IPS-20b (cell line): ENCODE measurements at regions not wholly inside any gene's neighbourhood (a gene's known extent, or its start where the extent isn't known, plus 50 kb on each side); places are given as distances from the start of the nearest gene placed in this dataset.
A peak's percentile ranks its signal among the peaks of the same experiment; 100 is the strongest.

Experiments used
- H3K27ac ChIP-seq: one replicate; pipeline ENCODE4 v1.5.1; 2013; ENCODE audit warnings: low read length
- H3K27me3 ChIP-seq: 2 replicates; pipeline ENCODE4 v1.6.1; 2013; ENCODE audit warnings: mild to moderate bottlenecking, low read length, inconsistent platforms; ENCODE audit not compliant: insufficient read depth
- H3K36me3 ChIP-seq: 2 replicates; pipeline ENCODE4 v1.6.1; 2013; ENCODE audit warnings: low read depth, mild to moderate bottlenecking, inconsistent platforms, low read length, moderate library complexity; ENCODE audit not compliant: insufficient read depth
- H3K4me1 ChIP-seq: 2 replicates; pipeline ENCODE4 v1.6.1; 2013; ENCODE audit warnings: mild to moderate bottlenecking, control low read depth, inconsistent platforms, low read length, moderate library complexity; ENCODE audit not compliant: insufficient read depth
- H3K4me3 ChIP-seq: 2 replicates; pipeline ENCODE4 v1.5.1; 2013; ENCODE audit warnings: mild to moderate bottlenecking, low read length, inconsistent platforms
- H3K9ac ChIP-seq: 2 replicates; pipeline ENCODE4 v1.6.1; 2013; ENCODE audit warnings: low read depth, mild to moderate bottlenecking, inconsistent platforms, low read length, moderate library complexity
- H3K9me3 ChIP-seq: 2 replicates; pipeline ENCODE4 v1.6.1; 2013; ENCODE audit warnings: mild to moderate bottlenecking, low read depth, low read length, inconsistent platforms; ENCODE audit not compliant: insufficient read depth

DNA sequence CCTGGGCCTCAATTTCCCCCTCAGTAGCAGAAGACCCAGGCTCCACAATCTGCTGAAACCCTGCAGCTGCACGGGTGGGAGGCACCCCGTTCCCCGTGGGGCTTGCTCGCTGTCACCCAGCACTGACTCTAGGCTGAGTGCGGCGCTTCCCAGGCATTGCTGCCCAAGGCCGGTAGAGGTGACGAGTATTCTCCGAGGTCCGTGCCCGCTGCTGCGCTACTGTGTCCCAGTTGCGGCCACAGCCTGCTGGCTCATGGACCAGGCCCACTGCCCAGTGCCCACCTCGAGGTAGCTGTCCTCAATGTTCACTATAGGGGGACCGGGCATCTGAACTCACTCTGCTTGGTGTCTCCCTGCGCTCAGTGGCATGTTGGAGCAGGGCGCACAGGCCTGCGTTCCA is 74.7 kb downstream of the GSC start:
- no peaks in the 10 kb centered on the region for H3K36me3 ChIP-seq
- no peak overlapping the region for H3K27ac ChIP-seq
- no peaks in the 10 kb centered on the region for H3K9me3 ChIP-seq
- H3K4me1 ChIP-seq: no peaks in the 10 kb centered on the region
- H3K27me3 ChIP-seq: peaks cover 10% of the 10 kb centered on the region
- H3K4me3 ChIP-seq: no peak overlapping the region
- no peak overlapping the region for H3K9ac ChIP-seq

DNA sequence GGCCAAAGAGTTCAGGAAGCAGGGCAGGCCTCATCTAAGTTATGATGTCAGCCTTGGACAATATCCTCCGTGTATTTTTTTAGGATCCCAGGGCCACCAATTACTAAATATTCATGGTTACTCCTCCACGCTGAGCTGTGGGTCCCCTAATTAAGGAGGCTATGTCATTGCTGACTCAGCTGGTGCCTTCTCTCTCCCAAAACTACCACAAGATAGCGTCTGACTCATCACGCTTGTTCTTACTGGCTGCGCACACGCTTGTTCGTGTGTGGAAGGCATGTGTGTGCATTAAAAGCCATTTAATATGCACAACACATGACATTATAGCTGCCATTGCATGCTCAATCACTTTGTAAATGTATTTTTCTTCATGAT is 78.3 kb downstream of the GSC start:
- Histone ChIP-seq H3K9me3 (no peaks in the 10 kb centered on the region), H3K36me3 (no peaks in the 10 kb centered on the region), H3K27ac (no peak overlapping the region), H3K4me3 (no peak overlapping the region), H3K9ac (no peak overlapping the region), H3K27me3 (peaks cover 18% of the 10 kb centered on the region), H3K4me1 (peaks cover 4% of the 10 kb centered on the region; the same call in 1 of the 2 replicates)

DNA sequence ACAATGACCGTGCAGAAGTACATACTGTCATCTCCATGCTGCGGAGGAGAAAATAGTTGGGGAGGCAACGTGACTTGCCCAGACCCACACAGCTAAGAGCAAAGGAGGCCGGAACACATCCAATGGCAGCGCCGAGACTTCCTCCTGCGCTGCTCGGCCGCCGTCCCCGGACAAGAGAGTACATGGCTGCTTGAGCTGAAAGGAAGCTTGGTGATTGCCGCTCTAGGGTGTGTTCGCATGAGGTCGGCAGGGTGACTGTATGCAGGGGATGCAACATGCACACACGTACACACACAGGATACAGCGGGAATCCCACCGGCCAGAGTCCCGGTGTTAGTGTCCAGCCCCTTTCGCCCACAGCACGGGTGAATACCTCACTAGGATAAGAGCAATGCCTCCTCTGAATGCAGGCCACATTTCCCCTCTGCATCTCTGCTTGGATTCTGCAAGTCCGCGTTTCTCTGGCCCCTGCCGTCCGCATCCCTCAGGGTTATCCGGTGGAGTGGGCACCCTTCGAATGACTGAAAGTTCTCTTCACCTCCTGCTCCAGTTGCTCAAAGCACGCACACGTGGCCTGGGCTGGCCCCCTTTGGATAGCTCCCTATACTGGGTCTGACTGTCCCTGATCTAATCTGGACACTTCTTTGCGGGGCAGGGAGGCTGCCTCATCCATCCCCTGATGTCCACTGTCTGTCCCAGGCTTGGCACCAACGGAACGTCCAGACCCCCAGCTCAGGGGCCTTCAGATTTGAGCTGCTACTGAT is 78.8 kb downstream of the GSC start:
- Histone ChIP-seq H3K4me3 (no peak overlapping the region), H3K9ac (no peak overlapping the region), H3K27me3 (peaks cover 18% of the 10 kb centered on the region), H3K4me1 (peaks cover 4% of the 10 kb centered on the region; the same call in 1 of the 2 replicates), H3K27ac (no peak overlapping the region), H3K9me3 (no peaks in the 10 kb centered on the region), H3K36me3 (no peaks in the 10 kb centered on the region)

DNA sequence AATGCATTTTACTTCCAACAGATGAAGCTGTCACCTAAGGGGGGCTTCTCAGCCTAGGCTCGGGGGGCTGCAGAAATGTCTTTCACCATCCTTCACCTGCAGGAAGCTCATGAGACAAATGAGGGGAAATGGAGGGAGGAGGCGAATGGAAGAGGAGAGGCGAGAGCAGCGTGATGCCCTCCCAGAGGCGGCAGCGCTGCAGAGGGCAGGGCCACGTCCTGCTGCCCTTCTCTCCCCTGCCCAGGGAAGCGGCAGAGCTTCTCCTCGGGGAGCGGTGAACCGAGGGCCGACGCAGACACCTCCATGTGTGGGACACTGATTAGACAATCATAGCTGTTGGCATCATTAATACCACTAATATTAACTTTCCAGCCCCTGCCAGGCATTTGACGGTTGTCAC is 78.3 kb downstream of the SERPINA3 start:
- no peaks in the 10 kb centered on the region for H3K9me3 ChIP-seq
- H3K27me3 ChIP-seq: peaks cover 18% of the 10 kb centered on the region
- no peaks in the 10 kb centered on the region for H3K36me3 ChIP-seq
- peaks cover 4% of the 10 kb centered on the region; the same call in 1 of the 2 replicates for H3K4me1 ChIP-seq
- no peak overlapping the region for H3K27ac ChIP-seq
- no peak overlapping the region; the same call in 1 of the 2 replicates for H3K4me3 ChIP-seq
- H3K9ac ChIP-seq: no peak overlapping the region

DNA sequence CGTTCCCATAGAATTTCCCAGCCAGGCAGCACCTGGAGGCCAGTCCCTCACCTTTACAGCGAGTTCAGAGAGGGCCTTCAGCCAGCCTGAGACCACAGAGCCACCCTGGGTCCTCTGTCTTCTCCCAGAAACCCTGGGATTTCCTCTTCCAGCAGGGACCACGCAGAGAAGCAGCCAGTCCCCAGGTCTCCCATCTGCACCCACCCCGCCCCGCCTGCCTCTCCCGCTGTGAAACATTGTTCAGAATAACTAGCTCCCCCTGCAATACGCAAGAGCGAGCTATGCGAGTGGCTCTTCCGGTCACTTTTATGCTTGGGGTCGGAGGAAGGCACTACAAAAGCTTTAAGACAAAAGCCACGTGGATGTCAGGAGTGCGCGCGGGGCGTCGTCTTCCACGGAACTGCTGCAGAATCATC is 77.8 kb downstream of the SERPINA3 start:
- Histone ChIP-seq H3K36me3 (no peaks in the 10 kb centered on the region), H3K27me3 (peaks cover 18% of the 10 kb centered on the region), H3K4me3 (peak overlapping the region; percentile 34; the same call in 1 of the 2 replicates), H3K9me3 (no peaks in the 10 kb centered on the region), H3K4me1 (peaks cover 4% of the 10 kb centered on the region; the same call in 1 of the 2 replicates), H3K27ac (no peak overlapping the region), H3K9ac (no peak overlapping the region)

DNA sequence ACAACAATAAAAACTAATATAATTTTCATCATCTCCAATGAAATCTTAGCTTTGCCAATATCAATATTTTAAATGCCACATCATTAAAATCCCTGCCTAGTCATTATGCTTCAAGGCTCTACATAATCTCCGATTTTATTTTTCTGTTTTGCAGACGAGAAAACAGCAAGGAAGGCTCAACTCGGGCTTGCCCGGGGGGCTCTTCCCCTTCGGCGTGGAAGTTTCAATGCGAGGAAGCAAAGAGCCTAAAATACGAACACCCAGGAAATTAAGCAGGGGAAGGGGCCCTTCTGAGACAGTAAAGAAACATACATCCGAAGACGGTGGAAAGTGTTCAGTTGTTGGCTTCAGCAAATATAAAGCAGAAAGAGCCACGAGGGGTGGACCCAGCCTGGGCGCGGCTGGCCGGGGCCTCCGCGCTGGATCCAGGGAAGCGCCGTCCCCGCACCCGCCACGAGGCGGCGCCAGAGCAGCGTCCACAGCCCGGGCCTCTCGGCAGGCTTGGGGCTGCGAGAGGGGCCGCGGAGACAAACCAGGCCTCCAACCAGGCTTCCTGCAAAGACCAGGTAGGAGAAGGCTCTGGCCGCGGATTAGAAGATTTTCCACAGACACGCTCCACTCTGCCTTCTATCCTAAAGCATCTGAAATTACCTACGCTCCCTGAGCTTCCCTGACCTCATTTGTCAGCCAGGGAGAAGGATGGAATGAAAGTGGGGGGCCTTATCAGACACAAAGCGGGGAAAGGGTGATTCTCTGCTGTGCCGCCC is 77.2 kb downstream of the SERPINA3 start:
- no peak overlapping the region for H3K9ac ChIP-seq
- H3K27ac ChIP-seq: no peak overlapping the region
- H3K4me1 ChIP-seq: peaks cover 4% of the 10 kb centered on the region; the same call in 1 of the 2 replicates
- H3K36me3 ChIP-seq: no peaks in the 10 kb centered on the region
- peaks cover 18% of the 10 kb centered on the region for H3K27me3 ChIP-seq
- H3K9me3 ChIP-seq: no peaks in the 10 kb centered on the region
- peak overlapping the region; percentile 34; the same call in 1 of the 2 replicates for H3K4me3 ChIP-seq

DNA sequence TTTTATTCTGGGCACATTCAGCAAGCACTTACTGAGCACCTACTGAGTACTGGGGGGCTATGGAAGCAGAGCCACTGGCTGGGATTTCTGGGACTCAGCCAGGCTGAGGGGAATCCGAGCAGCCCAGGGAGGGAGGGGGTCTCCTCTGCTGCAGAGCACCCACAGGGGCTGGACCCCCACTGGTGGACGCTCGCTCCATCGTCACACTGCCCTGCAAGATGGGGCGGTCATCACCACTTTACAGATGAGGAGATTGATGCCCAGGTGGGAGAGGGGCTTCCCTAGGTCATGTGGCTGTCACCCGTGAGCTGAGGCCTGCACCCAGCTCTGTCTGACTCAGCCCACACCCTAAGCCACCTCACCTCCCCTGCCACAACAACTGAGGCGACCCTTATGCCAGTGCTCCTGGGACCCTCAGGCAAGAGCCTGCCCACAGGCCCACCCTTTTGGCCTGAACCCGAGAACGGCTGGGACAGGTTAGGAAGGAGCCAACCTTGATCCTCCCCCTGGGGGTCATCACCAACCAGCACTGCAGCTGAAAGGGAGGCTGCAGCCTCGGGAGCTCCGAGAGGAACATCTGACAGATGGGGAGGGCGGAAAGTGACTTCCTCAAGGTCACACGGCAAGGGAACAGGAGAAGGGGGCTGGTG is 74.4 kb downstream of the SERPINA3 start:
- H3K27ac ChIP-seq: no peak overlapping the region
- H3K9ac ChIP-seq: no peak overlapping the region
- H3K9me3 ChIP-seq: no peaks in the 10 kb centered on the region
- H3K4me3 ChIP-seq: no peak overlapping the region
- H3K4me1 ChIP-seq: peaks cover 9% of the 10 kb centered on the region; the same call in 1 of the 2 replicates
- no peaks in the 10 kb centered on the region for H3K36me3 ChIP-seq
- peaks cover 18% of the 10 kb centered on the region for H3K27me3 ChIP-seq

DNA sequence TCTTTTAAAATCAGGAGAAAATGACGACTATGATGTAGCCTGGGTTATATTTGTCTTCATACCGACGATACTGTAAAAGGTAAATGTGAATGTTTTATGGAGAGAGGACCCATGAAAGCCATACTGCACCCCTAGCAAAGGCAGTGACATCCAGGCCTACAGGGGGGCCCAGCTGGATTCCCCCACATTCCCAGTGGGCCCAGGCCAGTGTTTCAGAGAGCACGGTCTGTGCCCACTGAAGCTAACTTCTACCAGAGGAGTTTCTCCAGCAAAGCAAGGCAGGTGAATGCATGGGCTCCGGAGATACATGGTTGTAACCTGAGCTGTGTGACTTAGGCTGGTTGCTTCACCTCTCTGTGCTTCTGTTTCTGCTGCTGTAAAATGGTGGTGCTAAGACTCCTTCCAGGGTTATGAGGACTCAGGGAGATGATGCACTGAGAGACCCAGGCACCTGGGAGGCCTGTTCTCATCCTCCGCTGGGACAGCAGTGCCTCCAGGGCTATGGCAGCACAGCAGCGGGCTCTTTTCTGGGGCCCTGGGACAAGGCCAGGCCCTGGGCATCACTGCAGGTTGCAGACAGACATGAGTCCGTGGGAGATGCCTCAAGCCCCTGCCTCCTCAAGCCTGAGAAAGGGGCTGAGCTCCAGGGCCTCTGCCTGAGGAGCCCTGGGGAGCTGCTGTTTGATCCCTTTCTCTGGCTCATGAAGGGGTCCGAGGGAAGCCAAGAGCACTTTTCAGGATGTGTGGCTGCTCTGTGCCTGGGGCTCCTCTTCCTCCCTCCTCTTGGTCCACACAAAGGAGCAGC is 73.7 kb downstream of the SERPINA3 start:
- no peaks in the 10 kb centered on the region for H3K36me3 ChIP-seq
- peaks cover 9% of the 10 kb centered on the region; the same call in 1 of the 2 replicates for H3K4me1 ChIP-seq
- no peak overlapping the region for H3K9ac ChIP-seq
- no peak overlapping the region for H3K27ac ChIP-seq
- peaks cover 14% of the 10 kb centered on the region for H3K27me3 ChIP-seq
- H3K9me3 ChIP-seq: no peaks in the 10 kb centered on the region
- no peak overlapping the region for H3K4me3 ChIP-seq

DNA sequence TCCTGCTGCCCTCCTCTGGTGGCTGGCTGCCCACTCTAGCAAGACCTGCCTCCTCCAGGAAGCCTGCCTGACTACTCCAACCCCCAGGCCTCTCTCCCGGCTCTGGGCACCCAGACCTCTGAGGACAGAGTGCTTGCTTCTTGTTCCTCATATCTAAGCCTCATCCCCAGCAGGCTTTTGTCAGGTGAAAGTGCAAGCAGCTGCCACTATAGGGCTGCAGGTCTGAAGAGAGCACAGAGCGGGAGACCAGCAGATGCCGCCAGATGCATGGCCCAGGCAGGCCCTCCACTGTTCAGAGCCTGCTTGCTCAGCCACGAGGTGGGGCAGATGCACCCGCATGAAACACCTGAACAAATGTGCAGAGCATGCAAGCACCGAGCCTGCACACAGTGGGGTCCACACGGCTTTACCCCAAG is 73.0 kb downstream of the SERPINA3 start:
- Histone ChIP-seq H3K27me3 (peaks cover 7% of the 10 kb centered on the region), H3K9ac (no peak overlapping the region), H3K4me1 (peaks cover 9% of the 10 kb centered on the region; the same call in 1 of the 2 replicates), H3K9me3 (no peaks in the 10 kb centered on the region), H3K36me3 (no peaks in the 10 kb centered on the region), H3K27ac (no peak overlapping the region), H3K4me3 (no peak overlapping the region)

DNA sequence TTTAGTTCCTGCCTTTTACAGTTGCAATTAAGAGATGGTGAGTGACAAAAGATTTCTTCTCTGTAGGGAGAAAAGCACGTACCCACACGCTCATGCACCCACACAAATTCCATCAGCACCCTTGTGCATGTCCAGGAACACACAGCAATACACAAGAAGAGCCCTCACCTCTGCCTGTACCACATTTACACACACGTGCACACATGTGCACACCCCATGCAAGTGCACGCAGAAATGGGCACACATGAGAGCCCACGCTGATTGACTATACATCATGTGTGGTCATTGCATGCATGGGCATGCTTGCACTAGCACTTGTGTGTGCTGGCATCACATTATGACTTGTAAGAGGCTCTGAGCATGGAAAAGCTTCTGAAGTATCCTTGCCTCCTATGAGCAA is 70.5 kb downstream of the SERPINA3 start:
- Histone ChIP-seq H3K4me1 (peaks cover 5% of the 10 kb centered on the region; the same call in 1 of the 2 replicates), H3K36me3 (no peaks in the 10 kb centered on the region), H3K27ac (no peak overlapping the region), H3K27me3 (no peaks in the 10 kb centered on the region), H3K9ac (no peak overlapping the region), H3K9me3 (no peaks in the 10 kb centered on the region), H3K4me3 (no peak overlapping the region)

DNA sequence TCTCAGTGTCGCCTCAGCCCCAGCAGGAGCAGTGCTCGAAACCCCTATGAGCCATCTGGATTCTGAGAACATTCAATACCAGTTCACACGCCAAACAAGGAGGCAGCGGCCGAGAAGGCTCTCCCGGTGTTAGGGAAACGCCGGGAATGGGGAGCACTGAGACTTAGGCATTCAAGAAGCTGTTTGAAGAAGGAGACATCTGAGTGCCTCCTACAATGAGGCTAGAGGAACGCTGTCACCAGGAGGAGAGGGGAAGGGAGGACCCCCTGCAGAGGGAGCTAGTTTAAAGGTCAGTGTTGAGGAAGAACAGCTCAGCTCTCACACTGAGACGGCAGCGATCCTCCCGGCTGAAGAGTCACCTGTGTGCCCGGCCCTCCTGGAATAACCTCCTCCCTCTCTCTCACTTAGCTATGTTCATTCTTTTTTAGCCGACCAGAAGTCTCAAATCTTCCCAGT is 69.9 kb downstream of the SERPINA3 start:
- H3K9ac ChIP-seq: no peak overlapping the region
- no peak overlapping the region for H3K4me3 ChIP-seq
- no peaks in the 10 kb centered on the region for H3K36me3 ChIP-seq
- H3K27me3 ChIP-seq: no peaks in the 10 kb centered on the region
- H3K4me1 ChIP-seq: peaks cover 5% of the 10 kb centered on the region; the same call in 1 of the 2 replicates
- H3K9me3 ChIP-seq: no peaks in the 10 kb centered on the region
- no peak overlapping the region for H3K27ac ChIP-seq
